HepG2 (cell line): ENCODE measurements at regions not wholly inside any gene's neighbourhood (a gene's known extent, or its start where the extent isn't known, plus 50 kb on each side); places are given as distances from the start of the nearest gene placed in this dataset.

Experiments
- ATAC-seq: fragments of 200-7000 bp; cut with Tn5 transposase; 3 replicates; pipeline ENCODE4 v1.9.1; 2020; ENCODE audit warnings: mild to moderate bottlenecking, moderate library complexity
- BruUV-seq: library from RNA; stranded (reverse); fragments of 400-500 nt; replicated peaks from 2 replicates; lab custom pipeline; 2021; lab: Mats Ljungman, UMichigan
- CTCF ChIA-PET: fragments of 300-600 bp; formaldehyde crosslinking; extraction: SDS; loops from one replicate; lab custom pipeline; 2021; ENCODE audit warnings: low total read pairs, inconsistent platforms, low intra/inter-chr PET ratio; lab: Yijun Ruan, JAX
- POLR2A ChIA-PET: fragments of 350-600 bp; sonication (Branson Sonifier 250); formaldehyde crosslinking; loops from one replicate; lab custom pipeline; 2020; ENCODE audit warnings: antibody characterized with exemption, inconsistent platforms; lab: Yijun Ruan, JAX
- DNase-seq: peaks from one replicate; pipeline ENCODE4 v3.0.0-alpha.2; 2015; ENCODE audit warnings: low spot score
- FAIRE-seq: peaks from 3 replicates; lab custom pipeline; 2011; peaks lifted over from hg19 to GRCh38; lab: Jason Lieb, UNC
- H2AFZ ChIP-seq: one replicate; pipeline ENCODE4 v1.6.1; 2011; ENCODE audit warnings: low read length, inconsistent platforms
- H3K27ac ChIP-seq: fragments of 300-600 bp; 3 replicates; pipeline ENCODE4 v1.8.0; 2011; ENCODE audit warnings: mixed run types, mild to moderate bottlenecking, mixed read lengths, low read length, inconsistent platforms; ENCODE audit not compliant: insufficient read depth; ENCODE audit errors: extremely low read length
- H3K27me3 ChIP-seq, 2 experiments: fragments of 200-600 bp in 1 of 2; 2 replicates in 1 of 2; 3 replicates in 1 of 2; pipeline versions ENCODE4 v1.6.0 to v1.8.0; 2011; ENCODE audit warnings: low read length in 2 of 2, mild to moderate bottlenecking in 2 of 2, moderate library complexity in 2 of 2, inconsistent platforms in 1 of 2; ENCODE audit not compliant: insufficient read depth in 2 of 2, control insufficient read depth in 1 of 2
- H3K36me3 ChIP-seq, 2 experiments: fragments of 200-600 bp in 1 of 2; replicated peaks in 1 of 2; 2 replicates in 1 of 2; 3 replicates in 1 of 2; pipeline versions ENCODE4 v1.5.1 to v1.8.0; 2011; ENCODE audit warnings: low read length in 2 of 2, inconsistent platforms in 1 of 2; ENCODE audit not compliant: insufficient read depth in 2 of 2, control insufficient read depth in 1 of 2
- H3K4me1 ChIP-seq: 2 replicates; pipeline ENCODE4 v1.5.1; 2012; ENCODE audit warnings: low read length, inconsistent platforms; ENCODE audit not compliant: insufficient read depth
- H3K4me2 ChIP-seq: 2 replicates; pipeline ENCODE4 v1.6.0; 2011; ENCODE audit warnings: low read depth, low read length, inconsistent platforms
- H3K4me3 ChIP-seq, 3 experiments: fragments of 200-600 bp in 1 of 3; sonication (generic), shearing (Covaris generic) in 1 of 3; replicated peaks in 1 of 3; 2 replicates each; pipeline ENCODE4 v1.5.1; 2011 to 2016; ENCODE audit warnings: low read length in 3 of 3, inconsistent platforms in 2 of 3, low read depth in 2 of 3, mild to moderate bottlenecking in 2 of 3, control low read depth in 1 of 3, mixed read lengths in 1 of 3; ENCODE audit not compliant: insufficient read depth in 1 of 3
- H3K79me2 ChIP-seq: one replicate; pipeline ENCODE4 v1.6.1; 2011; ENCODE audit warnings: low read length, inconsistent platforms; ENCODE audit not compliant: insufficient read depth
- H3K9ac ChIP-seq: 2 replicates; pipeline ENCODE4 v1.6.0; 2011; ENCODE audit warnings: mild to moderate bottlenecking, low read depth, low read length, inconsistent platforms; ENCODE audit not compliant: insufficient read depth
- H3K9me3 ChIP-seq: 2 replicates; pipeline ENCODE4 v1.5.1; 2012; ENCODE audit warnings: mild to moderate bottlenecking, low read length
- H4K20me1 ChIP-seq: 2 replicates; pipeline ENCODE4 v1.6.0; 2011; ENCODE audit warnings: inconsistent platforms, mild to moderate bottlenecking, low read length, moderate library complexity; ENCODE audit not compliant: insufficient read depth
- HCFC1 ChIP-seq: fragments of 150-350 bp; IDR thresholded peaks from 2 replicates; pipeline ENCODE4 v1.6.1; 2014; ENCODE audit warnings: low read depth, low read length
- IRX3 ChIP-seq: sonication (generic); formaldehyde crosslinking; IDR thresholded peaks from 2 replicates; pipeline ENCODE4 v1.8.1; 2023; ENCODE audit warnings: mild to moderate bottlenecking, low read depth, missing genetic modification reagents, borderline replicate concordance
- PAF1 ChIP-seq: IDR thresholded peaks from 2 replicates; pipeline ENCODE4 v1.6.1; 2016; ENCODE audit warnings: missing genetic modification reagents, missing compliant biosample characterization
- SAFB2 ChIP-seq: sonication (generic); formaldehyde crosslinking; IDR thresholded peaks from 2 replicates; pipeline ENCODE4 v1.5.1; 2020; ENCODE audit warnings: missing genetic modification reagents, low read depth, mild to moderate bottlenecking, borderline replicate concordance
- TBP ChIP-seq: sonication (generic); formaldehyde crosslinking; IDR thresholded peaks from 2 replicates; pipeline ENCODE4 v1.5.0; 2020; ENCODE audit warnings: missing genetic modification reagents
- YY1 ChIP-seq: IDR thresholded peaks from 2 replicates; pipeline ENCODE4 v1.6.1; 2011; ENCODE audit warnings: low read length, low read depth, moderate library complexity, mild to moderate bottlenecking; ENCODE audit not compliant: insufficient read depth, insufficient replicate concordance
- ZFP41 ChIP-seq: sonication (generic); formaldehyde crosslinking; IDR thresholded peaks from 2 replicates; pipeline ENCODE4 v1.4.0; 2020; ENCODE audit warnings: mild to moderate bottlenecking, missing genetic modification reagents, borderline replicate concordance
- ZFP90 ChIP-seq: sonication (generic); formaldehyde crosslinking; IDR thresholded peaks from 2 replicates; pipeline ENCODE4 v1.8.0; 2022; ENCODE audit warnings: missing genetic modification reagents, mild to moderate bottlenecking, inconsistent platforms, borderline replicate concordance
- ZNF136 ChIP-seq: sonication (generic); formaldehyde crosslinking; IDR thresholded peaks from 2 replicates; pipeline ENCODE4 v1.8.1; 2022; ENCODE audit warnings: low read depth, mild to moderate bottlenecking, moderate library complexity, missing genetic modification reagents
- ZNF558 ChIP-seq: sonication (generic); formaldehyde crosslinking; IDR thresholded peaks from 2 replicates; pipeline ENCODE4 v1.9.0; 2022; ENCODE audit warnings: mild to moderate bottlenecking, missing genetic modification reagents, borderline replicate concordance
- ZNF644 ChIP-seq: IDR thresholded peaks from 2 replicates; pipeline ENCODE4 v1.6.1; 2016; ENCODE audit warnings: low read depth
- WGBS: methylation state at CpG from one replicate; pipeline ENCODE4 v1.1.6; 2017; ENCODE audit warnings: low lambda C conversion rate; 5-methylcytosine and 5-hydroxymethylcytosine counted together
- in situ Hi-C: cut with HindIII; loops from 2 replicates; pipeline ENCODE4 v1.10.0; 2017; ENCODE audit warnings: low pct_unique_long_range_greater_than_20kb; ENCODE audit not compliant: extremely low pct_ligation_motif_present
- intact Hi-C: fragments of 100-400 bp; cut with micrococcal nuclease; formaldehyde crosslinking; loops from one replicate; pipeline ENCODE4 v1.10.0; 2022; ENCODE audit not compliant: unreplicated experiment
- TF ChIP-seq, protein P1 (sequence below): sonication (generic); formaldehyde crosslinking; IDR thresholded peaks from 2 replicates; pipeline ENCODE4 v1.5.1; 2020; ENCODE audit warnings: mild to moderate bottlenecking, missing genetic modification reagents, moderate library complexity
- TF ChIP-seq, protein P2 (sequence below): IDR thresholded peaks from 2 replicates; pipeline ENCODE4 v1.6.1; 2016; ENCODE audit warnings: low read depth, control low read depth

DNA sequence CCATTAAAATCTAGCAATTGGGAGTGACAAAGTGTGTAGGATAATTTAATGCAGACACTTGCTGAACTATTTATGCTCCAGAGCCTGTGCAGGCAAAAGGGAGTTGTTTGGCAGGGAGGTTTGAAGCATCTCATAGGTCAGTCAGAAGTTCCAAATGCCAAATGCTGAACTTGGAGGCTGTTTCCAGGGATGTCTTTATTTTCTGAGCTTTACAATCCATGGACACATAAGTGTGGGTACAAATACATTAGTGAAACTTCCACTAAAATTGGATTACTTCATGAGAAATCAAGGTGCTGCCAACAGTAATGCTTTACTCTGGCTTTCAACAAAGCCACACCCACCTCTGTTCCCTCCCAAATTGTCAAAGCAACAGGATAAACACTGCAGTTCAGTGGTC is 422.1 kb upstream of the SETBP1 start (continued):
- TF ChIP-seq, protein P1, sequence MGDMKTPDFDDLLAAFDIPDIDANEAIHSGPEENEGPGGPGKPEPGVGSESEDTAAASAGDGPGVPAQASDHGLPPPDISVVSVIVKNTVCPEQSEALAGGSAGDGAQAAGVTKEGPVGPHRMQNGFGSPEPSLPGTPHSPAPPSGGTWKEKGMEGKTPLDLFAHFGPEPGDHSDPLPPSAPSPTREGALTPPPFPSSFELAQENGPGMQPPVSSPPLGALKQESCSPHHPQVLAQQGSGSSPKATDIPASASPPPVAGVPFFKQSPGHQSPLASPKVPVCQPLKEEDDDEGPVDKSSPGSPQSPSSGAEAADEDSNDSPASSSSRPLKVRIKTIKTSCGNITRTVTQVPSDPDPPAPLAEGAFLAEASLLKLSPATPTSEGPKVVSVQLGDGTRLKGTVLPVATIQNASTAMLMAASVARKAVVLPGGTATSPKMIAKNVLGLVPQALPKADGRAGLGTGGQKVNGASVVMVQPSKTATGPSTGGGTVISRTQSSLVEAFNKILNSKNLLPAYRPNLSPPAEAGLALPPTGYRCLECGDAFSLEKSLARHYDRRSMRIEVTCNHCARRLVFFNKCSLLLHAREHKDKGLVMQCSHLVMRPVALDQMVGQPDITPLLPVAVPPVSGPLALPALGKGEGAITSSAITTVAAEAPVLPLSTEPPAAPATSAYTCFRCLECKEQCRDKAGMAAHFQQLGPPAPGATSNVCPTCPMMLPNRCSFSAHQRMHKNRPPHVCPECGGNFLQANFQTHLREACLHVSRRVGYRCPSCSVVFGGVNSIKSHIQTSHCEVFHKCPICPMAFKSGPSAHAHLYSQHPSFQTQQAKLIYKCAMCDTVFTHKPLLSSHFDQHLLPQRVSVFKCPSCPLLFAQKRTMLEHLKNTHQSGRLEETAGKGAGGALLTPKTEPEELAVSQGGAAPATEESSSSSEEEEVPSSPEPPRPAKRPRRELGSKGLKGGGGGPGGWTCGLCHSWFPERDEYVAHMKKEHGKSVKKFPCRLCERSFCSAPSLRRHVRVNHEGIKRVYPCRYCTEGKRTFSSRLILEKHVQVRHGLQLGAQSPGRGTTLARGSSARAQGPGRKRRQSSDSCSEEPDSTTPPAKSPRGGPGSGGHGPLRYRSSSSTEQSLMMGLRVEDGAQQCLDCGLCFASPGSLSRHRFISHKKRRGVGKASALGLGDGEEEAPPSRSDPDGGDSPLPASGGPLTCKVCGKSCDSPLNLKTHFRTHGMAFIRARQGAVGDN (CRISPR knock-in tag), result no peak
- TF ChIP-seq, protein P2, sequence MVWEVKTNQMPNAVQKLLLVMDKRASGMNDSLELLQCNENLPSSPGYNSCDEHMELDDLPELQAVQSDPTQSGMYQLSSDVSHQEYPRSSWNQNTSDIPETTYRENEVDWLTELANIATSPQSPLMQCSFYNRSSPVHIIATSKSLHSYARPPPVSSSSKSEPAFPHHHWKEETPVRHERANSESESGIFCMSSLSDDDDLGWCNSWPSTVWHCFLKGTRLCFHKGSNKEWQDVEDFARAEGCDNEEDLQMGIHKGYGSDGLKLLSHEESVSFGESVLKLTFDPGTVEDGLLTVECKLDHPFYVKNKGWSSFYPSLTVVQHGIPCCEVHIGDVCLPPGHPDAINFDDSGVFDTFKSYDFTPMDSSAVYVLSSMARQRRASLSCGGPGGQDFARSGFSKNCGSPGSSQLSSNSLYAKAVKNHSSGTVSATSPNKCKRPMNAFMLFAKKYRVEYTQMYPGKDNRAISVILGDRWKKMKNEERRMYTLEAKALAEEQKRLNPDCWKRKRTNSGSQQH, result no peak

DNA sequence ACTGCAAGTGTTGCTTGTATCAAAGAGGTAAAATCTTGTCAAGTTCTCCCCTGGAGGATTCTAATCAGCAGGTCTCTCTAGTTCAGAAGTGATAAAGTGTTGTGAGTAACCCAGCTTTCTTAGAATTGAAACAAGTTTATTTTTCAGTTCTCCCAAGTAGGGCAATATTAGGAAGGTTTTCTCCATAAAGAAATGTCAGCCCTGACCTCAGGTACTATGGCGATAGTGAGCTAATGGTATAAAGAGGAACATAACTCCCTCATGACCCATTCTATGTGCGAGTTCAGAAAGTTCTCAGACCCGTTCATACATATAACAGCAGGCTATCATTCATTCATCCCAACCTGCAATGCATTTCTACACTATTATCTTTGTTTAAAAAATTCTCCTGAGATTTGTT is 421.1 kb upstream of the SETBP1 start:
- BruUV-seq, result no TSS peak
- TF ChIP-seq ZNF644 (CRISPR knock-in tag) (no peak), SAFB2 (CRISPR knock-in tag) (no peak), YY1 (no peak), ZFP90 (no peak), PAF1 (CRISPR knock-in tag) (no peak), TBP (no peak), HCFC1 (no peak), ZFP41 (CRISPR knock-in tag) (no peak), IRX3 (no peak), ZNF136 (CRISPR knock-in tag) (no peak), ZNF558 (CRISPR knock-in tag) (no peak)
- Histone ChIP-seq H3K9ac (no peak overlapping the region), H2AFZ (no peak overlapping the region), H4K20me1 (no peaks in the 10 kb centered on the region), H3K79me2 (no peaks in the 10 kb centered on the region), H3K4me2 (no peak overlapping the region), H3K9me3 (peaks cover 89% of the 10 kb centered on the region), H3K36me3 (no peaks in the 10 kb centered on the region), H3K27ac (no peak overlapping the region), H3K4me1 (no peaks in the 10 kb centered on the region), H3K27me3 (no peaks in the 10 kb centered on the region), H3K4me3 (no peak overlapping the region)
- POLR2A ChIA-PET, result no interaction called here
- FAIRE-seq (no peak), ATAC-seq (no peak), DNase-seq (no peak)
- CTCF ChIA-PET, result no interaction called here
- in situ Hi-C loops (no loop called here), intact Hi-C loops (no loop called here)
- WGBS, result 2% methylated on average over 3 of the region's 3 CpGs
